Erythroblast (primary cell): ENCODE measurements at regions not wholly inside any gene's neighbourhood (a gene's known extent, or its start where the extent isn't known, plus 50 kb on each side); places are given as distances from the start of the nearest gene placed in this dataset.

ENCODE experiments used
- GATA1 ChIP-seq: IDR thresholded peaks from 2 replicates; pipeline ENCODE4 v1.6.1; 2011; ENCODE audit warnings: low read depth, mild to moderate bottlenecking, control low read depth, low read length, moderate library complexity
- POLR2A ChIP-seq: IDR thresholded peaks from 2 replicates; pipeline ENCODE4 v1.6.1; 2011; ENCODE audit warnings: mild to moderate bottlenecking, low read length

DNA sequence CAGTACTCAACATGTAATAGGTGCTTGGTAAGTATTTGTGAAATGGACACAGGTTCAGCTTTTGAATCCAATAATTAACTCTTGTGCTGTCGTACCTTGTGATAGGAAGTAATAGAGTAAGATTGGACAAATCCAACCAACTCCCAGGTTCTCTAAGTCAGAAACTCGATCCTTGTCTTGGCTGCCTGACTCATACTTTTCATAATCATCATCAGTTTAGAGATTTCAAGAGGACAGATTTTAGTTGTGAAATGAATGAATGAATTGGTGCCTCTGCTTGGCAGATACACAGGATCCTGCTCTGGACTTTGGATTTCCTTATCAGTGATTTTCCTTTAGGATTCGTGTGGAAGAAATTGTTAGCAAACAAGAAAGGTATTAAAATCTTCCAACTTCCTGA is 1145.2 kb downstream of the AACS start:
- TF ChIP-seq POLR2A (no peak), GATA1 (no peak)
